ENCODE measurements at regions not wholly inside any gene's neighbourhood (a gene's known extent, or its start where the extent isn't known, plus 50 kb on each side); places are given as distances from the start of the nearest gene placed in this dataset.

GRCh38 chr2:37870829-37871228, 54.3 kb upstream of the RMDN2 start:
- no peak for DNase-seq (ENCODE audit: missing footprints)
- ATAC-seq, result no peak
- intact Hi-C loops (cut with DNase I), result loop anchor here (10.0 kb wide), 1 partner anchor 706 kb away; no protein-coding TSS in a partner anchor

DNA sequence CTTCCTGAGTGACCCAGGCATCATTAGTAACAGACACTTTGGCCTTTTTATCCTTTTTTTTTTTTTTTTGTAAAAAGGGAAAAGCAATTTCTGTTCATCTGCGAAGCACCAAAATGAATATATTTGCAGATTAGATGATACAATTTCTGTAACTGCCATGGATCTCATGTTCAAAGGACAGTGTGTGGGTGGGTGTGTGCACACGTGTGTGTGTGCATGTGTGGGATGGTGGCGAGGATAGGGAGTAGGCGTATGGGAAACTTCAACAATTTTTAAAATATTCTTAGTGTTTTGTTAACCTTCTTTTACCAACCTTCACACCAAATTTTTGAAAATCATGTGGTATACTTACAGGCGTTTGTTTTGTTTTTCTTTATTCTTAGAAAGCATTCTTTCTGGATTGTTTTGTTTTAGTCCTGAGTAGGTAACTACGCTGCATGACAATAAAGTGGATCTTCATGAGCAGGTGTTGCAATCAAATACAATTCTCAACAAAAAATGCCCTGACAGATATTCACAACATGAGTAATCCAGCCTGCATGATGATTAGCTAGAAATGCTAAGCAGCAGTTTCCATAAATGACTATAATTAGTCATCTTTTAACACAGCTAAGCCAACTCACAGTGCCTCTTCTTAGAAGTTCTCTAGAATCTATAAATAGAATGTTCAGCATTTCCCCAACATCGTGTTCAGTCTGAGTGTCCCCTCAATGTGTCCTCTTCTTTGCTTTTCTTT, 53.5 kb upstream of the RMDN2 start:
- ATAC-seq, result no peak
- DNase-seq (ENCODE audit: missing footprints), result no peak
- intact Hi-C loops (cut with DNase I), result loop anchor here (2.0 to 10.0 kb wide), 3 partner anchors 21 to 707 kb away; partner anchors contain the start of gene CDC42EP3

- no peak for ATAC-seq
- no peak for DNase-seq (ENCODE audit: missing footprints)
- intact Hi-C loops (cut with DNase I), result loop anchor here (2.0 to 10.0 kb wide), 3 partner anchors 21 to 707 kb away; partner anchors contain the start of gene CDC42EP3
Observed at GRCh38 chr2:37872192-37872750, 52.8 kb upstream of the RMDN2 start.

GRCh38 chr2:37873229-37873628, 51.9 kb upstream of the RMDN2 start:
- DNase-seq (ENCODE audit: missing footprints), result no peak
- ATAC-seq, result peak; percentile 21
- intact Hi-C loops (cut with DNase I), result loop anchor here (2.0 to 10.0 kb wide), 3 partner anchors 22 to 708 kb away; partner anchors contain the start of gene CDC42EP3

DNA sequence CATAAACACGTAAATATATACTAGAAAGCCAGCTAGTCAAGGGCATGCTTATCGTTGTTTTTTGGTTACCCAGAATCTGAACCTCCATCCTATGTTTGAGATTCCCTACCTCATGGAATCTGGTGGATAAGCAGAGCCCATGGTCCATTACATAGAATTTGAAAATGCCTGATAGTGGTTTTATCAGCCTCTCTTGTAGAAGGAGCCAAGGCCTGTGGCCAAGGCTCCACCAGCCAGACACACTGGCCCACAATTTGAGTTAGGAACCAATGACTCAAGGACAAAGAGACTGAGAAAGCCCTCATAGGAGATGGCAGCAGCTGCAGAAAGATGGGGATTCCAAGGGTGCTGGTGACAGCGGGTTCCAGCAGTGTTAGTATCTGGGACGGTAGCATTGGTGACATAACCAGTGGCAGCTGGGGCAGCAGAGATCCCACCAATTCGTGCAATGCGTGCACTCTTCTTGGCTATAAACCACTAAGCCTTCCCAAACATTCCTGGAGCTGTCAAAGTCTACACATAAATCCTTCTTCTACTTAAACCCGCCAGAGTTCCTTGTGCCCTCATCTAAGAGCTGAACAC, 51.2 kb upstream of the RMDN2 start:
- intact Hi-C loops (cut with DNase I), result loop anchor here (2.0 to 10.0 kb wide), 3 partner anchors 23 to 709 kb away; partner anchors contain the start of gene CDC42EP3
- DNase-seq (ENCODE audit: missing footprints) (no peak), ATAC-seq (peak; percentile 23)

DNA sequence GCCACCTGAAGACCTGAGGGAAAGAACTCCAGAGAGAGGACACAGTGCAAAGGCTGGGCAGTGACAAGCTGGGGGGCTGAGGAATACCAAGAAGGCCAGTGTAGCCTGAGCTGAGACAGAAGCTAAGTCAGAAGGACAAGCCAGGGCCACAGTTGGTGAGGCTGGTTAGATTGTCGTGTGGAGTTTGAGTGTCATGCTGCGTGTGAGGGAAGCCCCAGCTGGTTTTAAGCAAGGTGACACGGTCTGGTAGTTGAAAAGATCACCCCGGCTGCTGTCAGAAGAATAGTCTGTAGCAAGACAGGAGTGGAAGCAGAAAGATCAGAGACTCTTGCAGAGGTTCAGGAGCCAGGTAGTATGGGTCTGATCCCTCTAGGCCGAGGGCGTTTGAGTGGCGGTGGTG, 50.6 kb upstream of the RMDN2 start:
- intact Hi-C loops (cut with DNase I), result loop anchor here (10.0 kb wide), 1 partner anchor 710 kb away; no protein-coding TSS in a partner anchor
- no peak for ATAC-seq

More for the DNA sequence above, 50.6 kb upstream of the RMDN2 start:
- DNase-seq (ENCODE audit: missing footprints), result no peak
